GM18511 (cell line): ENCODE measurements at regions not wholly inside any gene's neighbourhood (a gene's known extent, or its start where the extent isn't known, plus 50 kb on each side); places are given as distances from the start of the nearest gene placed in this dataset.
A peak's percentile ranks its signal among the peaks of the same experiment; 100 is the strongest.
"Not testable (repeated sequence)": the region's sequence is repeated elsewhere in the genome, so short reads cannot be mapped to it uniquely, and the experiment has no call there.

ENCODE experiments used
- ATAC-seq: cut with Tn5 transposase; IDR thresholded peaks from one replicate; pipeline ENCODE4 v1.9.1; 2021; ENCODE audit warnings: mild to moderate bottlenecking, moderate library complexity; ENCODE audit not compliant: unreplicated experiment

DNA sequence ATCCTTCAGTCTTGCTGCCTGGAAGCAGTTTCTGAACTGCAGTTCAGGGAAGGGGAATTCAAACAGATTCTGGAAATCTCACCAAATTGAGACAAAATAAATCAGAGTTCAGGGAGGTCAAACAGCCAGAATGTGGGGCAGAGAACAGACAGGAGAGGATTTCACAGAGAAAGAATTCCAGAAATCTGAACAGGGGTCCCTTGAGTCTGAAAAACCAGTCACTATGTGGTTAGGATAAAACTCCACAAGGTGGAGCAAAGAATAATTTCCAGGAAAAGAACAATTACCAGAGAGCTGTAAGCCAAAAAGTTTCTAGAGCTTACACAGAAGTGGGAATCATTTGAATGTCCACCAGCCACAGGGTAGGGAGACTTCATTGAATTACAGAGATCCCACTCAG is 84.7 kb downstream of the URB2 start:
- ATAC-seq: no peak

DNA sequence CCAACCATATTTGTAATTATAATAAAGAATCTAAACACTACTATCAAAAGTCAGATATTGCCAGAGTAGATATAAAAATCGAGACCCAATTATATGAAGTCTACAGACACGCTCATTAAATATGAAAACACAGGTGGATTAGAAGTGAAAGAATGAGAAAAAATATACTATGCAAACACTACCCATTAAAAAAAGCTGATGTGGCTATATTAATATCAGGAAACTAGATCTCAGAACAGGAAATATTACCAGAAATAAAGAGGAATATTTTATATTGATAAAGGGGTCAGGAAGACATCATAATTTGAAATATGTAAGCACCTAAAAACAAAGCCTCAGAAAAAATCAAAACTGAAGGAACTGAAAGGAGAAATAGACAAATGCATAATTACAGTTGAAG is 88.3 kb downstream of the URB2 start:
- ATAC-seq: no peak

GRCh38 chr1:229714964-229715603 is 89.0 kb downstream of the URB2 start:
- peak; percentile 70 for ATAC-seq

DNA sequence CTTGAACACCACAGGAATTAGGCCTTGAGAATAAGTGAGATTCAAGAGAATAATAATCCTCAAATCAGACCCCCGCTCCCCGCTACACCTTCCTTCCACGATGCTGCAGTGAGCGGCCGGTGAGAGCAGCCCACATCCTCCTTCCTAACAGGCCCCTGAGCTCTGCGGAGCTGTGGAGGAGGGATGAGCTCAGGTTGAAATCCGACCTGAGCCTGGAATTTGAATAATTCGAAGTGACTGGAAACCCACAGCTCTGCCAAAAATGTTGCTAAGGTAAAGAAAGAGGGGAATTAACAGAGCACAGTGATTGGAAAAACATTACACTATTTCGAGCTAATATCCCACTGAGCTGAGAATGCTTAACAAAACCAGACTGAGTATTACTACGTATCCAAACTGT is 90.0 kb downstream of the URB2 start:
- no peak for ATAC-seq

GRCh38 chr1:229716704-229717103 is 90.7 kb downstream of the URB2 start:
- ATAC-seq: no peak

GRCh38 chr1:229717786-229718576 is 91.9 kb downstream of the URB2 start:
- ATAC-seq: no peak

GRCh38 chr1:229726061-229726460 is 100.0 kb downstream of the URB2 start:
- no peak for ATAC-seq

DNA sequence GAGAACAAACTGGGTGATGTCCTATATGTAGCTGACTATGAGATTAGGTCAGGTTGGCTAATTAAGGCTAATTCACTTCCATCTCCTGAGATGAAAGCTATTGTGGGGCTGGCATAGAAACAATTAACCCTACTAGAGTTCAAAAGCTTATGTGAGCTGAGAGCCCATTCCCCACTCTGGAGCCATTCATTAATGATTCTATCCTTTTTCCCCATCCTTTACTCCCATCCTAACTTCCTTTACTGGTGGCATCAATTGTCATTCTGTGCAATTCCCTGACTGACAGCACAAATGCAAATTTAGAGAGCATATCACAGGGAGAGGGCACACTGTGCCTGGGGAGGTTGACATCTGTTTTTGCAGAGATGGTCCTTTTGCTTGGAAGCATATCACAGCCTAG is 103.9 kb downstream of the URB2 start:
- no peak for ATAC-seq

DNA sequence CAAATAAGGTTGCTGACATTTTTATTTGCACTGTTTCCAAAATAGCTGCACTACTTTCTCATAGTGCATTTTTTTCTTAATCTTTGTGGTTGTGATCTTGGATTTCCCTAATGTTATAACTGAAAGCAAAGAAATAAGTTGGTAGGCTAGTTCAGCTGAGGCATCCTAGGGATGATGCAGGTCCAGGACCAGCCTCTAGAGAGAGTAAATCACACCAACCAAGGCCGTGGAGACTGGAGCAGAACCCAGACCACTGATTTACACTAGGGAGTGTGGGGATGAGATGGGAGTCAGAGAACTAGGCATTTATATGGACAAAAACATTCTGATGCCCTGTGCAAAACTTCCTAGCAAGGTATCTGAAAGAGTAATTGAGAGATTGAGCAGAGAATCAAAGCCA is 104.5 kb downstream of the URB2 start:
- ATAC-seq: no peak

- no peak for ATAC-seq
Observed at GRCh38 chr1:229732061-229732460, 106.0 kb downstream of the URB2 start.

DNA sequence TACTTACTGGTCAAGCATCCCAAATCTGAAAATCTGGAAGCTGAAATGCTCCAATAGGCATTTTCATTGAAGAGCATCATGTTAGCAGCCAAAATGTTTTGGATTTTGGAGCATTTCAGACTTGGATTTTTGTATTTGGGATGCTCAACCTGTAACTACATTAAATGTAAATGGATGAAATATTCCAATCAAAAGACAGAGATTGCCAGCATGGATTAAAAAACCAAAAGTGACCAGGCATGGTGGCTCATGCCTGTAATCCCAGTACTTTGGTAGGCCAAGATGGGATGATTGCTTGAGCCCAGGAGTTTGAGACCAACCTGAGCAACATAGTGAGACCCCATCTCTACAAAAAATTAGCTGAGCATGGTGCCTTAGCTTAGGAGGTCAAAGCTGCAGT is 110.3 kb downstream of the URB2 start:
- no peak for ATAC-seq

- ATAC-seq: not testable (repeated sequence)
Observed at GRCh38 chr1:229742614-229743013, 116.6 kb downstream of the URB2 start.

GRCh38 chr1:229749992-229750391 is 123.9 kb downstream of the URB2 start:
- no peak for ATAC-seq

DNA sequence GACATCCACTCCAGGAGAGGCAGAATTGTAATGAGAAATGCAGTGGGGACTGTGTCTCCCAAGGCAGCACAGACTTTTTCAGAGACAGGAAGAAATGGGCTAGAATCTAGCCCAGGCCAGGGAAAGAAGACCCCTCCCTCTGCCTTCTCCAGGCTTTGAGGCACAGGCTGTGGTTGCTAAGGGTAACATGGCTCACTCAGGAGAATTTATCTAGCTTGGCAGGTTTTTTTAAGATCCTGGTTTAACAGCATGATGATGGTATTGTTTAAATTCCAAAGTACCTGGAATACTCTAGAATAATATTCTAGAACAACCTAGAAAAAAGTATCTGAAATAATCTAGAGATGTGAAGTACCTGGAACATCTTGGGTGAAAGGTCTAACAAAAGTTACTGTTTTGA is 125.6 kb downstream of the URB2 start:
- ATAC-seq: no peak

- ATAC-seq: no peak
Observed at GRCh38 chr1:229752679-229753078, 126.6 kb downstream of the URB2 start.

DNA sequence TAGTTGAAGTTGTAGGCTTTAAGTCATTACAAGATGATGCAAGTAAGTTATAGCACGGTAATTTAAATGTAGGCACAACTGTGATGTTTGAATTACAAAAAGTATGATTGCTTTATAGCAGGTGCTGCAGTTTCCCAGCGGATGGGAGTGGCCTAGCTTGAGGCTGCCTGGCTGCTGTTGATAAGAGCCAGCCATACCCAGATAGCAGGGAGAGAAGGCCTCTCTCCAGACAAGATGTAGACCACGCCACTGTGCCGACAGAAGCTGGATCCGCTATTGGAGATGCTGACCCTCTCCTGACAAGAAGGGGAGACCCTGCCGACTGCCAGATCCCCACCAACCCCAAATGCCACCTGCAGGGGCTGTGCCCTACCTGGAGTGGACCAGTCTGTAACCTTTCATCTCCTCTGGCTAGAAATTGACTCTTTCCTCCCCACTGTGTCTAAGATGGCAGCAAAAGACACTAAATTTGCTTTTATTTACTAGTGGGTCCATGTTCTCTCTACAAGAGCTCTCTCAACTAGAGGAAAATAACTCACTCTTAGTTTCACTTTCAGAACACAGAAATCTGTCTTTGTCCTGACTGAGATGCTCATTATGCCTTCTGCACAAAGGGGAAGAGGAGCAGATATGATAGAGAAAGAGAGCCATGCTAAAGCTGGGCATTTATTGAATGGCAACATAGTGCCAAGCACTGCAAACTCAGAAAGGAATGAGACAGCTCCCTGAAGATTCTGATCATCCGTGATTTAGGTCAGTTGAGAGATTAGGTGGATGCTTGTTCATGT is 127.9 kb downstream of the URB2 start:
- peak; percentile 62 for ATAC-seq

DNA sequence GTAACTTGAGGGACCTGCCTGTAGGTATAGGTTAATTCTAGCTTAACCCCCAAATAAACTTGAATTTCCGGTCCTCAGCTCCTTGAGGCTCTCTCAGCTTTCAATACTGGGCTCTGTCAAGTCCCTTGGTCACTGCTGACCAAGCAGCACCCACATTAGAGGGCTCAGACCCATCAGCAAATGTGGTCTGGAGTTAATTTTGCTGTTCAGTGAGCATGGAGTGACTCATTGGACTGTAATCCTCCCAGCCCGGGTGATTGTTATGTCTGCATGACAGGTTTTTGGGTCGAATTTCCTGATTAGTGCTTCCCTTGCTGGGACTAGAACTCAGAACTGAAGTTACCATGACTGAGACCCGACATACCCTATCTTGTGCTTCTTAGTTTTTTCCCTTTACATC is 130.6 kb downstream of the URB2 start:
- ATAC-seq: no peak

- no peak for ATAC-seq
Observed at GRCh38 chr1:229757226-229757625, 131.2 kb downstream of the URB2 start.

GRCh38 chr1:229758101-229759036 is 132.3 kb downstream of the URB2 start:
- no peak for ATAC-seq

DNA sequence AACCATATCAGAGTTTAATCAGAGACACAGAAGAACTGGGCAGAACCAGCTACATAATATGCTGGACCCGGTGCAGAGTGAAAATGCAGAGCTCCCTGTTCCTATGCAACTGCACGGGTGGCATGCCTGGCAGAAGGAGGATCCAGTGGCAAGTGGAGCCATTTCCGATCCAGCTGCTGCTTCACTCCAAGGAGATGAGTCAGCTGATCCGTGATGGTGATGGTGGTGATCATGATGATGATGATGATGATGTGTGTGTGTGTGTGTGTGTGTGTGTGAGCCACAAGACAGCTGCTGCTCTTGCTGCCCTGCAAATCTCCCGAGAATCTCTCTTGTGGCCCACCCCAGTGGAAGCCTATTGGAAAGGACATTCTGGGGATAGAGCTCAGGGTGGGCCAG is 133.0 kb downstream of the URB2 start:
- ATAC-seq: no peak

- no peak for ATAC-seq
Observed at GRCh38 chr1:229759586-229759985, 133.5 kb downstream of the URB2 start.
